ENCODE measurements at regions not wholly inside any gene's neighbourhood (a gene's known extent, or its start where the extent isn't known, plus 50 kb on each side); places are given as distances from the start of the nearest gene placed in this dataset.
"Not testable (repeated sequence)": the region's sequence is repeated elsewhere in the genome, so short reads cannot be mapped to it uniquely, and the experiment has no call there.

DNA sequence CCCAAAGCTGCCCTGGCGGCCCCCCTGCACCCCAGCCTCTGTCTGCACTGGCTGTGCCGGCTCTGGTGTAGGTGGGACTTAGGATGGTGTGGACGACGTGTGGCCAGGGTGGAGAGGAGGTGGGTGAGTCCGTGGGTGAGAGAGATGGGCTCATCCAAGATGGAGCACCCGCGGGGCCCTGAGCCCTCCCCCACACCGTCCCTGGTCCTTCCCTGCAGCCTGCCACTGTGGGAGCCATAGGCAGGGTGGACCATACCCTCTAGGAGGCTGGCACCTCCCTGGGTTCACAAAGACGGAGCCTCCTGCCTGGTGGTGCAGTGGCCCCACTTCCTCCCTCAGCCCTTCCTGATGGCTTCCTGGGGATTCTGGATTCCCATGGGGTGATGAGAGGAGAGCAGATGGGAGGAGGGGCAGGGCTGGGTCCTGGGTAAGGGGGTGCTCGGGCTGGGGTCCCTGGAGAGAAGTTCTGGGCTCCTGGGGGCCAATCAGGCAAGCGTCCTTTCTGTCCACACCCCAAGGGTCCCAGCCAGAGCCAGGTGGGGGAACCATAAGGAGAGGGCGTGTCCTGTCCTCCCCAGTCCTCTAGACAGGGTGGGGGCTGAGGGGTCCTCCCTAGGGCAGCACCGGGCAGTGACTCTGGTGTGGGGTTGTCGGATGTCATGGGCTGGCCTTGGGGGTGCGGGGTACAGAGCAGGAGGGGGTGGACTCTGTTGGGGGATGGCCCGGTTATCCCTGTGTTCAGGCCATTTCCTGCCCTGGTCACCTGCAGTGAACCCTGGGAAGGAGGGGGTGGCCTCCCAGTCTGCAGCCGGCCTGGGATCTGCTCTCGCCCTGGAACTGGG lies 384.8 kb downstream of the TMEM121 start:
- no peaks in the 10 kb centered on the region for H3K79me2 ChIP-seq (ENCODE audit: control insufficient read depth, insufficient read depth, low read length)
- intact Hi-C loops (cut with micrococcal nuclease) (no loop called here), dilution Hi-C loops (cut with MboI; ENCODE audit: extremely low pct_ligation_motif_present, low sequenced_read_pairs) (no loop called here)
- no peaks in the 10 kb centered on the region for H3K9me3 ChIP-seq (replicated peaks; ENCODE audit: control insufficient read depth, insufficient read depth, low read length)
- no peak overlapping the region for H3K4me2 ChIP-seq (ENCODE audit: insufficient read depth, low read length)
- no peak overlapping the region for H3K27ac ChIP-seq (ENCODE audit: insufficient read depth, low read depth, low read length)
- no peak for TF ChIP-seq POLR2A (IDR thresholded peaks at IDR 0.05; ENCODE audit: low read depth, low read length)
- TF ChIP-seq MYC (IDR thresholded peaks at IDR 0.05; ENCODE audit: low read depth, low read length): no peak
- TF ChIP-seq, protein P1, sequence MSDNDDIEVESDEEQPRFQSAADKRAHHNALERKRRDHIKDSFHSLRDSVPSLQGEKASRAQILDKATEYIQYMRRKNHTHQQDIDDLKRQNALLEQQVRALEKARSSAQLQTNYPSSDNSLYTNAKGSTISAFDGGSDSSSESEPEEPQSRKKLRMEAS (IDR thresholded peaks at IDR 0.05; ENCODE audit: insufficient read depth, insufficient read length): no peak
- no peak for TF ChIP-seq EZH2 (IDR thresholded peaks at IDR 0.05; ENCODE audit: borderline replicate concordance, low read depth, low read length, severe bottlenecking)
- TF ChIP-seq POLR2AphosphoS5 (IDR thresholded peaks at IDR 0.05; ENCODE audit: insufficient read depth, low read depth, low read length): no peak
- TF ChIP-seq JUN (IDR thresholded peaks at IDR 0.05; ENCODE audit: borderline replicate concordance, insufficient read depth, insufficient read length, low read depth): no peak
- TF ChIP-seq, protein P2, sequence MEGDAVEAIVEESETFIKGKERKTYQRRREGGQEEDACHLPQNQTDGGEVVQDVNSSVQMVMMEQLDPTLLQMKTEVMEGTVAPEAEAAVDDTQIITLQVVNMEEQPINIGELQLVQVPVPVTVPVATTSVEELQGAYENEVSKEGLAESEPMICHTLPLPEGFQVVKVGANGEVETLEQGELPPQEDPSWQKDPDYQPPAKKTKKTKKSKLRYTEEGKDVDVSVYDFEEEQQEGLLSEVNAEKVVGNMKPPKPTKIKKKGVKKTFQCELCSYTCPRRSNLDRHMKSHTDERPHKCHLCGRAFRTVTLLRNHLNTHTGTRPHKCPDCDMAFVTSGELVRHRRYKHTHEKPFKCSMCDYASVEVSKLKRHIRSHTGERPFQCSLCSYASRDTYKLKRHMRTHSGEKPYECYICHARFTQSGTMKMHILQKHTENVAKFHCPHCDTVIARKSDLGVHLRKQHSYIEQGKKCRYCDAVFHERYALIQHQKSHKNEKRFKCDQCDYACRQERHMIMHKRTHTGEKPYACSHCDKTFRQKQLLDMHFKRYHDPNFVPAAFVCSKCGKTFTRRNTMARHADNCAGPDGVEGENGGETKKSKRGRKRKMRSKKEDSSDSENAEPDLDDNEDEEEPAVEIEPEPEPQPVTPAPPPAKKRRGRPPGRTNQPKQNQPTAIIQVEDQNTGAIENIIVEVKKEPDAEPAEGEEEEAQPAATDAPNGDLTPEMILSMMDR (IDR thresholded peaks at IDR 0.05; ENCODE audit: extremely low read depth in 1 of 2, insufficient read depth in 1 of 2, low read depth in 1 of 2, low read length in 2 of 2): no peak
- no peak for TF ChIP-seq FOS (IDR thresholded peaks at IDR 0.05; ENCODE audit: borderline replicate concordance, insufficient read depth, low read length)
- no peak for TF ChIP-seq GATA2 (IDR thresholded peaks at IDR 0.05; ENCODE audit: insufficient read depth, insufficient read length, low read depth, low read length)
- H3K36me3 ChIP-seq (ENCODE audit: control insufficient read depth in 2 of 2, extremely low read depth in 1 of 2, insufficient read depth in 2 of 2, low read length in 2 of 2): no peaks in the 10 kb centered on the region
- DNase-seq (ENCODE audit: low read depth, low spot score) (no peak), FAIRE-seq (no peak)
- no peak overlapping the region for H3K9ac ChIP-seq (replicated peaks; ENCODE audit: extremely low read depth, insufficient read depth, low read length)
- H3K9me1 ChIP-seq (replicated peaks; ENCODE audit: control insufficient read depth, extremely low read depth, insufficient read depth, low read length): no peaks in the 10 kb centered on the region
- H3K27me3 ChIP-seq (ENCODE audit: control insufficient read depth in 2 of 2, insufficient read depth in 2 of 2, low read length in 2 of 2): no peaks in the 10 kb centered on the region
- POLR2A ChIA-PET: no interaction called here
- H3K4me3 ChIP-seq (replicated peaks in 1 of 3; ENCODE audit: insufficient read depth in 1 of 3, low read depth in 1 of 3, low read length in 3 of 3): no peak overlapping the region
- H3K4me1 ChIP-seq (ENCODE audit: control insufficient read depth, extremely low read depth, insufficient read depth, low read length): no peaks in the 10 kb centered on the region
- H4K20me1 ChIP-seq (replicated peaks; ENCODE audit: control insufficient read depth, extremely low read depth, insufficient read depth, low read length): no peaks in the 10 kb centered on the region
- no TSS peak for BruUV-seq (replicated peaks)
- no peak overlapping the region for H2AFZ ChIP-seq (ENCODE audit: low read depth, low read length)
- CTCF ChIA-PET: no interaction called here

DNA sequence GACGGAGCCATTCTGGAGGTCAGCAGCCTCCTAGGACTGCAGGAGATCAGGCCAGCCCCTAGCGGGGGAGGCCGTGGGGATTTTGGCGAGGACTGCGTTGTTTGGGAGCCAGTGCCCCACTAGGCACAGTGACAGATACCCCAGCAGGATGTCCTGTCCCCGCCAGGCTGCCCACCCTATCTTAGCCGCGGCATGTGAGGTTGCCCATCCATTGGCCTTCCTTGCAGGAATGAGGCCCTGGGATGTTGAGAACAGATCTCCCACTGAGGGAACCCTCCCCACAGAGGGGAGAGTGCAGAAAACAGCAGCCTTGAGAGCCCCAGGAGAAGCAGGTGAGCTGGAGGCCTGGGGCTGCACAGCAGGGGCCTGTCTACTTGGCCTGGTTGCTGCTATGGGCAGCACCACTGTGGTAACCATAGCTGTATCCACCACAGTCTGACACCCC lies 385.5 kb downstream of the TMEM121 start:
- POLR2A ChIA-PET; H3K4me2 ChIP-seq (ENCODE audit: insufficient read depth, low read length); H3K4me3 ChIP-seq (replicated peaks in 1 of 3; ENCODE audit: insufficient read depth in 1 of 3, low read depth in 1 of 3, low read length in 3 of 3); H4K20me1 ChIP-seq (replicated peaks; ENCODE audit: control insufficient read depth, extremely low read depth, insufficient read depth, low read length); H3K27me3 ChIP-seq (ENCODE audit: control insufficient read depth in 2 of 2, insufficient read depth in 2 of 2, low read length in 2 of 2); H3K9ac ChIP-seq (replicated peaks; ENCODE audit: extremely low read depth, insufficient read depth, low read length); H3K79me2 ChIP-seq (ENCODE audit: control insufficient read depth, insufficient read depth, low read length); H3K9me3 ChIP-seq (replicated peaks; ENCODE audit: control insufficient read depth, insufficient read depth, low read length); intact Hi-C loops (cut with micrococcal nuclease); H3K27ac ChIP-seq (ENCODE audit: insufficient read depth, low read depth, low read length); H3K4me1 ChIP-seq (ENCODE audit: control insufficient read depth, extremely low read depth, insufficient read depth, low read length); FAIRE-seq; H3K9me1 ChIP-seq (replicated peaks; ENCODE audit: control insufficient read depth, extremely low read depth, insufficient read depth, low read length); DNase-seq (ENCODE audit: low read depth, low spot score); BruUV-seq (replicated peaks); CTCF ChIA-PET; dilution Hi-C loops (cut with MboI; ENCODE audit: extremely low pct_ligation_motif_present, low sequenced_read_pairs); H2AFZ ChIP-seq (ENCODE audit: low read depth, low read length); H3K36me3 ChIP-seq (ENCODE audit: control insufficient read depth in 2 of 2, extremely low read depth in 1 of 2, insufficient read depth in 2 of 2, low read length in 2 of 2): not testable (repeated sequence)

All from endothelial cell of umbilical vein (primary cell).